ENCODE measurements at regions not wholly inside any gene's neighbourhood (a gene's known extent, or its start where the extent isn't known, plus 50 kb on each side); places are given as distances from the start of the nearest gene placed in this dataset.
"Not testable (repeated sequence)": the region's sequence is repeated elsewhere in the genome, so short reads cannot be mapped to it uniquely, and the experiment has no call there.

DNA sequence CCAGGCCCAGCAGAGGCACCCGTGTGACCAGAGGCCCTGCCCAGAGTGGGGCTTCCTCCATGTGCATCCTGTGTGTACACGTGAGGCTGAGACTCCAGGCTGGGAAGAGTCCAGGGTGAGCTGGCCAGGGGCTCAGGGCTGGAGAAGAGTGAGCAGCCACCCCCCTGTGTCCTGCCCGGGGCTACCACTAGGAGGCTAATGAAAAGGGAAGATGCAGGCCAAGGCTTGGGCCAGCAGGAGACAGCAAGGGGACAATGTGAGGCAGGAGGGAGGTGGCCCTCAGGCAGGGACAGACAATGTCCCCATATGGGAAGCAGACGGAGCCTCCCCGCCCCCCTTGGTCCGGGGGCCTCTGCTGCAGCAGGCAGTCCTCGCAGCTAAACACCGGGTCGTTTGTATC is 102.0 kb downstream of the HIF1AN start:
- no peaks in the 10 kb centered on the region for H3K4me1 Mint-ChIP-seq (ENCODE audit: low read depth, unreplicated experiment)
- no peaks in the 10 kb centered on the region for H3K36me3 ChIP-seq (ENCODE audit: control insufficient read depth, insufficient read depth, low read length)
- no peaks in the 10 kb centered on the region for H3K36me3 Mint-ChIP-seq (ENCODE audit: insufficient read depth, unreplicated experiment)
- ChIA-PET CTCF (interaction anchor here (0.6 to 1.1 kb wide), 5 partner anchors 38 to 1307 kb away, joined by 3 to 7 read pairs (median 4); no protein-coding TSS in a partner anchor), POLR2A (no interaction called here)
- peak; percentile 51 to 57 for DNase-seq
- TF ChIP-seq, protein P1, sequence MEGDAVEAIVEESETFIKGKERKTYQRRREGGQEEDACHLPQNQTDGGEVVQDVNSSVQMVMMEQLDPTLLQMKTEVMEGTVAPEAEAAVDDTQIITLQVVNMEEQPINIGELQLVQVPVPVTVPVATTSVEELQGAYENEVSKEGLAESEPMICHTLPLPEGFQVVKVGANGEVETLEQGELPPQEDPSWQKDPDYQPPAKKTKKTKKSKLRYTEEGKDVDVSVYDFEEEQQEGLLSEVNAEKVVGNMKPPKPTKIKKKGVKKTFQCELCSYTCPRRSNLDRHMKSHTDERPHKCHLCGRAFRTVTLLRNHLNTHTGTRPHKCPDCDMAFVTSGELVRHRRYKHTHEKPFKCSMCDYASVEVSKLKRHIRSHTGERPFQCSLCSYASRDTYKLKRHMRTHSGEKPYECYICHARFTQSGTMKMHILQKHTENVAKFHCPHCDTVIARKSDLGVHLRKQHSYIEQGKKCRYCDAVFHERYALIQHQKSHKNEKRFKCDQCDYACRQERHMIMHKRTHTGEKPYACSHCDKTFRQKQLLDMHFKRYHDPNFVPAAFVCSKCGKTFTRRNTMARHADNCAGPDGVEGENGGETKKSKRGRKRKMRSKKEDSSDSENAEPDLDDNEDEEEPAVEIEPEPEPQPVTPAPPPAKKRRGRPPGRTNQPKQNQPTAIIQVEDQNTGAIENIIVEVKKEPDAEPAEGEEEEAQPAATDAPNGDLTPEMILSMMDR (IDR thresholded peaks at IDR 0.05; ENCODE audit: insufficient read depth in 1 of 2, low read depth in 1 of 2, low read length in 1 of 2, severe bottlenecking in 1 of 2, unreplicated experiment in 1 of 2) = peak; percentile 43 to 81
- H3K27ac Mint-ChIP-seq (ENCODE audit: unreplicated experiment) = no peak overlapping the region
- no TSS peak for BruUV-seq (replicated peaks)
- H3K9me3 Mint-ChIP-seq (ENCODE audit: unreplicated experiment) = no peaks in the 10 kb centered on the region
- no peak overlapping the region for H3K4me3 ChIP-seq (ENCODE audit: low read depth, low read length)
- H3K4me3 Mint-ChIP-seq (ENCODE audit: unreplicated experiment) = no peak overlapping the region
- H3K27me3 Mint-ChIP-seq (ENCODE audit: insufficient read depth, unreplicated experiment) = peaks cover 6% of the 10 kb centered on the region
- H3K9me3 ChIP-seq = no peaks in the 10 kb centered on the region
- H3K27me3 ChIP-seq (replicated peaks; ENCODE audit: control insufficient read depth, insufficient read depth, low read length) = no peaks in the 10 kb centered on the region; the same call in 1 of the 2 replicates
- no peaks in the 10 kb centered on the region for H3K4me1 ChIP-seq
- intact Hi-C loops (cut with micrococcal nuclease; ENCODE audit: unreplicated experiment) = no loop called here

- BruUV-seq (replicated peaks); H3K4me3 ChIP-seq (ENCODE audit: low read depth, low read length); H3K36me3 ChIP-seq (ENCODE audit: control insufficient read depth, insufficient read depth, low read length); intact Hi-C loops (cut with micrococcal nuclease; ENCODE audit: unreplicated experiment); POLR2A ChIA-PET; H3K9me3 Mint-ChIP-seq (ENCODE audit: unreplicated experiment); DNase-seq; H3K4me1 ChIP-seq; H3K36me3 Mint-ChIP-seq (ENCODE audit: insufficient read depth, unreplicated experiment); H3K4me3 Mint-ChIP-seq (ENCODE audit: unreplicated experiment); H3K27ac Mint-ChIP-seq (ENCODE audit: unreplicated experiment); H3K27me3 Mint-ChIP-seq (ENCODE audit: insufficient read depth, unreplicated experiment); H3K9me3 ChIP-seq; H3K4me1 Mint-ChIP-seq (ENCODE audit: low read depth, unreplicated experiment); H3K27me3 ChIP-seq (replicated peaks; ENCODE audit: control insufficient read depth, insufficient read depth, low read length): not testable (repeated sequence)
- CTCF ChIA-PET = interaction anchor here (0.6 to 1.1 kb wide), 2 partner anchors 101 to 239 kb away, joined by 7 to 13 read pairs; no protein-coding TSS in a partner anchor
Observed at GRCh38 chr10:100638969-100639368, 103.2 kb downstream of the HIF1AN start.

DNA sequence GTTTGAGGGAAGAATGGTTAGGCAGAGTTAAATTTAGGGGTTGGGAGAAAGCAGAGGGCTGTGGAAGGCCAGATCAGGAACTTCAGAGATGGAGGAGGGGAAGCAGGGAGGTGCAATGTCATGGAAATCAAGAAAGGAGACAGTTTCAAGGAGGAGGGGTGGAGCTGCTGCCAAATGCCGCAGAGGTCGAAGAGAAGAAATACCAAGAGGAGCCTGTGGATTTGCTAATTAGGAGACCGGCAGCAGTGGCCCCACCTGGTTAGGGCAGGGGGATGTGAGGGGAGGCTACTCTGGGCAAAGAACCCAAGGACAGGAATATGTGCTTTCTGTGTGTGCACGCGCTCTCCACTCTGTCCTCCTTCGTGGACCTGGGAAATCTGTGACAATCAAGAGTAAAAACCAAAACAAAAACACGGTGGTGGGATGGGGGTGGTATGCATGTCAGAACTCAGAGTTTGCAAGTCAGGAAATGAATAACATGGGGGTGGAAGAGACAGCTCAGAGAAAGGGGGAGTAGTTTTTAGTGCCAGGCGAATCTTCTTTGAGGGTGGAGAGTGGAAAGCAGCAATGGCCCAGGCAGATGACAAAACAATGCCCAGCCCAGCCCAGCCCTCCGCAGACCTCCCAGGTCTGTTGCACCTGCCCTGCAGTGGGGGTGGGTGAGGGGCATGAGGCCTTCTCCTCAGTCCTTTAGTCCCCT is 102.9 kb upstream of the PAX2 start:
- ChIA-PET POLR2A (no interaction called here), CTCF (no interaction called here)
- intact Hi-C loops (cut with micrococcal nuclease; ENCODE audit: unreplicated experiment) = no loop called here
- BruUV-seq (replicated peaks) = no TSS peak
- Mint-ChIP-seq H3K27ac (ENCODE audit: unreplicated experiment) (no peak overlapping the region), H3K4me3 (ENCODE audit: unreplicated experiment) (no peak overlapping the region), H3K9me3 (ENCODE audit: unreplicated experiment) (no peaks in the 10 kb centered on the region), H3K27me3 (ENCODE audit: insufficient read depth, unreplicated experiment) (peaks cover 6% of the 10 kb centered on the region), H3K4me1 (ENCODE audit: low read depth, unreplicated experiment) (no peaks in the 10 kb centered on the region), H3K36me3 (ENCODE audit: insufficient read depth, unreplicated experiment) (no peaks in the 10 kb centered on the region)
- Histone ChIP-seq H3K27me3 (replicated peaks; ENCODE audit: control insufficient read depth, insufficient read depth, low read length) (no peaks in the 10 kb centered on the region; the same call in 1 of the 2 replicates), H3K4me1 (no peaks in the 10 kb centered on the region), H3K36me3 (ENCODE audit: control insufficient read depth, insufficient read depth, low read length) (no peaks in the 10 kb centered on the region), H3K9me3 (no peaks in the 10 kb centered on the region), H3K4me3 (ENCODE audit: low read depth, low read length) (no peak overlapping the region)
- DNase-seq = no peak
- TF ChIP-seq, protein P1 (IDR thresholded peaks at IDR 0.05; ENCODE audit: insufficient read depth in 1 of 2, low read depth in 1 of 2, low read length in 1 of 2, severe bottlenecking in 1 of 2, unreplicated experiment in 1 of 2) = no peak

All from Caco-2 (cell line).